ENCODE measurements at regions not wholly inside any gene's neighbourhood (a gene's known extent, or its start where the extent isn't known, plus 50 kb on each side); places are given as distances from the start of the nearest gene placed in this dataset.

GRCh38 chr3:118626453-118626852 lies 408.2 kb downstream of the IGSF11 start (continued):
- TF ChIP-seq CBX5 (IDR thresholded peaks at IDR 0.05; ENCODE audit: low read depth, low read length) (no peak), KDM4A (IDR thresholded peaks at IDR 0.05; ENCODE audit: low read depth, low read length, severe bottlenecking) (no peak), RAD21 (IDR thresholded peaks at IDR 0.05 in 1 of 2, conservative IDR thresholded peaks at IDR 0.05 in 1 of 2; ENCODE audit: low read depth in 2 of 2, low read length in 2 of 2) (no peak), GABPA (IDR thresholded peaks at IDR 0.05; ENCODE audit: borderline replicate concordance, insufficient read depth, low read length) (no peak), HDAC6 (IDR thresholded peaks at IDR 0.05; ENCODE audit: low read depth, low read length) (no peak), YY1 (IDR thresholded peaks at IDR 0.05; ENCODE audit: low read depth, low read length) (no peak)
